MM.1S (cell line): ENCODE measurements at regions not wholly inside any gene's neighbourhood (a gene's known extent, or its start where the extent isn't known, plus 50 kb on each side); places are given as distances from the start of the nearest gene placed in this dataset.

ENCODE experiments used
- DNase-seq: peaks from one replicate; pipeline ENCODE4 v3.0.0-alpha.2; 2015
- H2AFZ ChIP-seq: fragments of 300-600 bp; sonication (generic); 2 replicates; pipeline ENCODE4 v1.6.0; 2016; ENCODE audit warnings: antibody characterized with exemption, low read length
- H3F3A ChIP-seq: fragments of 300-600 bp; sonication (generic); 2 replicates; pipeline ENCODE4 v1.6.1; 2016; ENCODE audit warnings: mild to moderate bottlenecking, antibody characterized with exemption, low read length, moderate library complexity, mixed read lengths; ENCODE audit not compliant: insufficient read depth
- H3K27ac ChIP-seq: fragments of 300-600 bp; sonication (generic); 2 replicates; pipeline ENCODE4 v1.5.1; 2016; ENCODE audit warnings: mild to moderate bottlenecking, low read length
- H3K27me3 ChIP-seq: fragments of 300-600 bp; sonication (generic); replicated peaks from 2 replicates; pipeline ENCODE4 v1.6.0; 2016; ENCODE audit warnings: low read length; ENCODE audit not compliant: insufficient read depth
- H3K36me3 ChIP-seq: fragments of 300-600 bp; sonication (generic); replicated peaks from 2 replicates; pipeline ENCODE4 v1.6.1; 2016; ENCODE audit warnings: mild to moderate bottlenecking, low read length, mixed read lengths; ENCODE audit not compliant: insufficient read depth
- H3K4me1 ChIP-seq: fragments of 300-600 bp; sonication (generic); 2 replicates; pipeline ENCODE4 v1.6.1; 2016; ENCODE audit warnings: low read length, mixed read lengths
- H3K4me2 ChIP-seq: fragments of 300-600 bp; sonication (generic); 2 replicates; pipeline ENCODE4 v1.6.0; 2016; ENCODE audit warnings: low read depth, low read length
- H3K4me3 ChIP-seq: fragments of 300-600 bp; sonication (generic); 2 replicates; pipeline ENCODE4 v1.5.1; 2016; ENCODE audit warnings: low read length, mixed read lengths
- H3K79me2 ChIP-seq: fragments of 300-600 bp; sonication (generic); 2 replicates; pipeline ENCODE4 v1.6.1; 2016; ENCODE audit warnings: mixed run types, low read length, mixed read lengths
- H3K9ac ChIP-seq: fragments of 300-600 bp; sonication (generic); 2 replicates; pipeline ENCODE4 v1.6.1; 2016; ENCODE audit warnings: low read length, mixed read lengths
- H3K9me2 ChIP-seq: fragments of 300-600 bp; sonication (generic); replicated peaks from 2 replicates; pipeline ENCODE4 v1.6.1; 2016; ENCODE audit warnings: mild to moderate bottlenecking, low read length, mixed read lengths; ENCODE audit not compliant: insufficient read depth
- H3K9me3 ChIP-seq: fragments of 300-600 bp; sonication (generic); replicated peaks from 2 replicates; pipeline ENCODE4 v1.6.1; 2016; ENCODE audit warnings: mild to moderate bottlenecking, low read length, mixed read lengths; ENCODE audit not compliant: insufficient read depth
- H4K20me1 ChIP-seq: fragments of 300-600 bp; sonication (generic); 2 replicates; pipeline ENCODE4 v1.6.1; 2016; ENCODE audit warnings: mild to moderate bottlenecking, low read length, moderate library complexity, mixed read lengths; ENCODE audit not compliant: insufficient read depth
- CTCF ChIP-seq: fragments of 300-600 bp; sonication (generic); IDR thresholded peaks from 2 replicates; pipeline ENCODE4 v1.5.1; 2016; ENCODE audit warnings: antibody characterized with exemption, low read length, mixed read lengths
- EZH2 ChIP-seq: fragments of 300-600 bp; sonication (generic); optimal IDR thresholded peaks from 2 replicates; pipeline ENCODE3; 2017; ENCODE audit warnings: low read depth, mild to moderate bottlenecking, antibody characterized with exemption, low read length, mixed read lengths
- EZH2phosphoT487 ChIP-seq: fragments of 300-600 bp; sonication (generic); IDR thresholded peaks from 2 replicates; pipeline ENCODE4 v1.6.1; 2018; ENCODE audit warnings: antibody characterized with exemption, low read length

- Histone ChIP-seq H2AFZ (no peak overlapping the region), H3K27me3 (no peaks in the 10 kb centered on the region), H3K27ac (no peak overlapping the region), H3K4me2 (no peak overlapping the region), H3K9ac (no peak overlapping the region), H3F3A (no peaks in the 10 kb centered on the region), H3K9me3 (0 out of 2 replicates have a peak, but pooled peaks cover 4% of the 10 kb centered on the region), H3K79me2 (no peaks in the 10 kb centered on the region), H4K20me1 (no peaks in the 10 kb centered on the region), H3K4me1 (no peaks in the 10 kb centered on the region), H3K4me3 (no peak overlapping the region), H3K9me2 (no peaks in the 10 kb centered on the region), H3K36me3 (no peaks in the 10 kb centered on the region)
- TF ChIP-seq EZH2phosphoT487 = no peak
- TF ChIP-seq CTCF = no peak
- no peak for TF ChIP-seq EZH2
- no peak for DNase-seq
Measured at GRCh38 chr18:14908541-14908940, 160.6 kb downstream of the ANKRD30B start.

- Histone ChIP-seq H3K4me3 (no peak overlapping the region), H3K4me2 (no peak overlapping the region), H2AFZ (no peak overlapping the region), H4K20me1 (no peaks in the 10 kb centered on the region), H3K9me2 (no peaks in the 10 kb centered on the region), H3K79me2 (no peaks in the 10 kb centered on the region), H3F3A (no peaks in the 10 kb centered on the region), H3K4me1 (no peaks in the 10 kb centered on the region), H3K9me3 (0 out of 2 replicates have a peak, but pooled peaks cover 4% of the 10 kb centered on the region), H3K27me3 (no peaks in the 10 kb centered on the region), H3K27ac (no peak overlapping the region), H3K9ac (no peak overlapping the region), H3K36me3 (no peaks in the 10 kb centered on the region)
- no peak for DNase-seq
- TF ChIP-seq CTCF (no peak), EZH2phosphoT487 (no peak), EZH2 (no peak)
Measured at GRCh38 chr18:14912967-14913366, 165.0 kb downstream of the ANKRD30B start.

DNA sequence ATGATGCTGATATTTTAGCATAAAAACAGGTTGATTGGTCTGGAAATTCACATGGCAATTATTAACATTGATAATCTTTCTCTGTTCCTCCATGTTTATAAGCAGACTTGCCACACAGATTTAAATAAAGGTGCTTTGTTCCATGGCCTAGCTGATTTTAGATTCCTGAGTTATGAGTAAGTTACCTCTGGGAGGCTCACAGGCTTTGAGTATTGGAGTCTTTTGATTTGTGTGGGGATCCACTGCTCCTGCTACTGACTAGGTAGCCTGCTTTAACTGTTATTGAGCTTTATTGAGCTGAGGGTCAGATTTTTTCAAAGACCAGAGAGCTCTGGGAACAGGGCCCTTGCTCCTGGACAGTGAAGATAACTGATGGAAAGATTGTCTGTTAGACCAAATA, 166.1 kb downstream of the ANKRD30B start:
- no peak overlapping the region for H2AFZ ChIP-seq
- TF ChIP-seq EZH2phosphoT487 = no peak
- no peak for TF ChIP-seq EZH2
- TF ChIP-seq CTCF = no peak

More for the DNA sequence above, 166.1 kb downstream of the ANKRD30B start:
- no peaks in the 10 kb centered on the region for H3K36me3 ChIP-seq
- H3K4me1 ChIP-seq = no peaks in the 10 kb centered on the region
- H3K4me3 ChIP-seq = no peak overlapping the region
- no peaks in the 10 kb centered on the region for H3F3A ChIP-seq
- DNase-seq = no peak
- H3K27me3 ChIP-seq = no peaks in the 10 kb centered on the region
- no peaks in the 10 kb centered on the region for H4K20me1 ChIP-seq
- 0 out of 2 replicates have a peak, but pooled peaks cover 4% of the 10 kb centered on the region for H3K9me3 ChIP-seq
- no peaks in the 10 kb centered on the region for H3K79me2 ChIP-seq
- H3K9me2 ChIP-seq = no peaks in the 10 kb centered on the region
- no peak overlapping the region for H3K9ac ChIP-seq
- no peak overlapping the region for H3K27ac ChIP-seq
- no peak overlapping the region for H3K4me2 ChIP-seq
